ENCODE measurements at regions not wholly inside any gene's neighbourhood (a gene's known extent, or its start where the extent isn't known, plus 50 kb on each side); places are given as distances from the start of the nearest gene placed in this dataset.
"Not testable (repeated sequence)": the region's sequence is repeated elsewhere in the genome, so short reads cannot be mapped to it uniquely, and the experiment has no call there.

- DNase-seq (ENCODE audit: low spot score): no peak
- no peak for ATAC-seq (ENCODE audit: low FRiP score)
- TF ChIP-seq CTCF (IDR thresholded peaks at IDR 0.05): no peak
Measured at GRCh38 chr15:59814409-59814808, 125.3 kb upstream of the BNIP2 start.

- DNase-seq (ENCODE audit: low spot score): no peak
- TF ChIP-seq CTCF (IDR thresholded peaks at IDR 0.05): no peak
- ATAC-seq (ENCODE audit: low FRiP score): no peak
Measured at GRCh38 chr15:59812889-59813288, 123.8 kb upstream of the BNIP2 start.

- TF ChIP-seq CTCF (IDR thresholded peaks at IDR 0.05): no peak
- no peak for DNase-seq (ENCODE audit: low spot score)
- no peak for ATAC-seq (ENCODE audit: low FRiP score)
Measured at GRCh38 chr15:59812250-59812870, 123.2 kb upstream of the BNIP2 start.

- not testable (repeated sequence) for ATAC-seq (ENCODE audit: low FRiP score); DNase-seq (ENCODE audit: low spot score)
Measured at GRCh38 chr15:59803293-59803966, 114.3 kb upstream of the BNIP2 start.

- no peak for DNase-seq (ENCODE audit: low spot score)
- no peak for TF ChIP-seq CTCF (IDR thresholded peaks at IDR 0.05)
- no peak for ATAC-seq (ENCODE audit: low FRiP score)
Measured at GRCh38 chr15:59801649-59802048, 112.5 kb upstream of the BNIP2 start.

- TF ChIP-seq CTCF (IDR thresholded peaks at IDR 0.05): no peak
- ATAC-seq (ENCODE audit: low FRiP score): no peak
- no peak for DNase-seq (ENCODE audit: low spot score)
Measured at GRCh38 chr15:59798605-59798917, 109.4 kb upstream of the BNIP2 start.

GRCh38 chr15:59797756-59798604 is 108.9 kb upstream of the BNIP2 start:
- DNase-seq (ENCODE audit: low spot score) (no peak), ATAC-seq (ENCODE audit: low FRiP score) (no peak)
- no peak for TF ChIP-seq CTCF (IDR thresholded peaks at IDR 0.05)
